HCT116 (cell line): ENCODE measurements at regions not wholly inside any gene's neighbourhood (a gene's known extent, or its start where the extent isn't known, plus 50 kb on each side); places are given as distances from the start of the nearest gene placed in this dataset.

Experiments
- EZH2phosphoT487 ChIP-seq: fragments of 200-600 bp; IDR thresholded peaks from 2 replicates; pipeline ENCODE4 v1.6.1; 2018; ENCODE audit warnings: antibody characterized with exemption, borderline replicate concordance
- RAD21 ChIP-seq: IDR thresholded peaks from 2 replicates; pipeline ENCODE4 v1.6.1; 2012; ENCODE audit warnings: low read depth, mild to moderate bottlenecking
- SRF ChIP-seq: IDR thresholded peaks from 2 replicates; pipeline ENCODE4 v1.6.1; 2012; ENCODE audit warnings: low read depth
- ZFX ChIP-seq: fragments of 450-650 bp; IDR thresholded peaks from 2 replicates; pipeline ENCODE4 v1.6.1; 2017
- TF ChIP-seq, protein P1 (sequence below), 3 experiments: fragments of 200-600 bp in 1 of 3; sonication (generic) in 1 of 3; IDR thresholded peaks in 2 of 3; conservative IDR thresholded peaks in 1 of 3; 2 replicates each; pipeline ENCODE4 v1.5.1; 2012 to 2017; ENCODE audit warnings: low read depth in 2 of 3, low read length in 2 of 3, antibody characterized with exemption in 1 of 3, borderline replicate concordance in 1 of 3, control low read depth in 1 of 3, mild to moderate bottlenecking in 1 of 3, mixed read lengths in 1 of 3, mixed run types in 1 of 3, moderate library complexity in 1 of 3; ENCODE audit not compliant: insufficient read depth in 1 of 3
- TF ChIP-seq, protein P2 (sequence below): IDR thresholded peaks from 2 replicates; pipeline ENCODE4 v1.6.1; 2012; ENCODE audit warnings: low read depth

GRCh38 chr10:131363416-131363815, 51.9 kb upstream of the TCERG1L start:
- TF ChIP-seq EZH2phosphoT487 (no peak), ZFX (no peak), SRF (no peak), RAD21 (no peak)
- TF ChIP-seq, protein P1, sequence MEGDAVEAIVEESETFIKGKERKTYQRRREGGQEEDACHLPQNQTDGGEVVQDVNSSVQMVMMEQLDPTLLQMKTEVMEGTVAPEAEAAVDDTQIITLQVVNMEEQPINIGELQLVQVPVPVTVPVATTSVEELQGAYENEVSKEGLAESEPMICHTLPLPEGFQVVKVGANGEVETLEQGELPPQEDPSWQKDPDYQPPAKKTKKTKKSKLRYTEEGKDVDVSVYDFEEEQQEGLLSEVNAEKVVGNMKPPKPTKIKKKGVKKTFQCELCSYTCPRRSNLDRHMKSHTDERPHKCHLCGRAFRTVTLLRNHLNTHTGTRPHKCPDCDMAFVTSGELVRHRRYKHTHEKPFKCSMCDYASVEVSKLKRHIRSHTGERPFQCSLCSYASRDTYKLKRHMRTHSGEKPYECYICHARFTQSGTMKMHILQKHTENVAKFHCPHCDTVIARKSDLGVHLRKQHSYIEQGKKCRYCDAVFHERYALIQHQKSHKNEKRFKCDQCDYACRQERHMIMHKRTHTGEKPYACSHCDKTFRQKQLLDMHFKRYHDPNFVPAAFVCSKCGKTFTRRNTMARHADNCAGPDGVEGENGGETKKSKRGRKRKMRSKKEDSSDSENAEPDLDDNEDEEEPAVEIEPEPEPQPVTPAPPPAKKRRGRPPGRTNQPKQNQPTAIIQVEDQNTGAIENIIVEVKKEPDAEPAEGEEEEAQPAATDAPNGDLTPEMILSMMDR (IDR thresholded peaks at IDR 0.05 in 2 of 3, conservative IDR thresholded peaks at IDR 0.05 in 1 of 3; ENCODE audit: borderline replicate concordance in 1 of 3, insufficient read depth in 1 of 3, low read depth in 2 of 3, low read length in 2 of 3) = no peak
- TF ChIP-seq, protein P2, sequence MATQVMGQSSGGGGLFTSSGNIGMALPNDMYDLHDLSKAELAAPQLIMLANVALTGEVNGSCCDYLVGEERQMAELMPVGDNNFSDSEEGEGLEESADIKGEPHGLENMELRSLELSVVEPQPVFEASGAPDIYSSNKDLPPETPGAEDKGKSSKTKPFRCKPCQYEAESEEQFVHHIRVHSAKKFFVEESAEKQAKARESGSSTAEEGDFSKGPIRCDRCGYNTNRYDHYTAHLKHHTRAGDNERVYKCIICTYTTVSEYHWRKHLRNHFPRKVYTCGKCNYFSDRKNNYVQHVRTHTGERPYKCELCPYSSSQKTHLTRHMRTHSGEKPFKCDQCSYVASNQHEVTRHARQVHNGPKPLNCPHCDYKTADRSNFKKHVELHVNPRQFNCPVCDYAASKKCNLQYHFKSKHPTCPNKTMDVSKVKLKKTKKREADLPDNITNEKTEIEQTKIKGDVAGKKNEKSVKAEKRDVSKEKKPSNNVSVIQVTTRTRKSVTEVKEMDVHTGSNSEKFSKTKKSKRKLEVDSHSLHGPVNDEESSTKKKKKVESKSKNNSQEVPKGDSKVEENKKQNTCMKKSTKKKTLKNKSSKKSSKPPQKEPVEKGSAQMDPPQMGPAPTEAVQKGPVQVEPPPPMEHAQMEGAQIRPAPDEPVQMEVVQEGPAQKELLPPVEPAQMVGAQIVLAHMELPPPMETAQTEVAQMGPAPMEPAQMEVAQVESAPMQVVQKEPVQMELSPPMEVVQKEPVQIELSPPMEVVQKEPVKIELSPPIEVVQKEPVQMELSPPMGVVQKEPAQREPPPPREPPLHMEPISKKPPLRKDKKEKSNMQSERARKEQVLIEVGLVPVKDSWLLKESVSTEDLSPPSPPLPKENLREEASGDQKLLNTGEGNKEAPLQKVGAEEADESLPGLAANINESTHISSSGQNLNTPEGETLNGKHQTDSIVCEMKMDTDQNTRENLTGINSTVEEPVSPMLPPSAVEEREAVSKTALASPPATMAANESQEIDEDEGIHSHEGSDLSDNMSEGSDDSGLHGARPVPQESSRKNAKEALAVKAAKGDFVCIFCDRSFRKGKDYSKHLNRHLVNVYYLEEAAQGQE = no peak
